Endothelial cell of umbilical vein (primary cell): ENCODE measurements at regions not wholly inside any gene's neighbourhood (a gene's known extent, or its start where the extent isn't known, plus 50 kb on each side); places are given as distances from the start of the nearest gene placed in this dataset.

Experiments used
- BruUV-seq: library from RNA; stranded (reverse); fragments of 400-500 nt; replicated peaks from 2 replicates; lab custom pipeline; 2021; lab: Mats Ljungman, UMichigan
- CTCF ChIA-PET: fragments of 300-600, 350-600 bp; sonication (Branson Sonifier 250); formaldehyde crosslinking; loops from one replicate; lab custom pipeline; 2021; ENCODE audit warnings: antibody characterized with exemption, inconsistent platforms; lab: Charles Lee
- POLR2A ChIA-PET: fragments of 300-600, 350-600 bp; sonication (Branson Sonifier 250); formaldehyde crosslinking; loops from one replicate; lab custom pipeline; 2021; ENCODE audit warnings: antibody characterized with exemption, inconsistent platforms; lab: Charles Lee
- DNase-seq: peaks from one replicate; pipeline ENCODE4 v3.0.0-alpha.2; 2011; ENCODE audit warnings: low read depth, low spot score
- FAIRE-seq: peaks from 2 replicates; lab custom pipeline; 2011; peaks lifted over from hg19 to GRCh38; lab: Jason Lieb, UNC
- H2AFZ ChIP-seq: 2 replicates; pipeline ENCODE4 v1.6.0; 2012; ENCODE audit warnings: low read depth, low read length, control low read depth, inconsistent platforms
- H3K27ac ChIP-seq: 2 replicates; pipeline ENCODE4 v1.5.1; 2011; ENCODE audit warnings: low read depth, mild to moderate bottlenecking, control low read depth, low read length, moderate library complexity; ENCODE audit not compliant: insufficient read depth
- H3K27me3 ChIP-seq, 2 experiments: 2 replicates each; pipeline versions ENCODE4 v1.6.0 to v1.6.1; 2011; ENCODE audit warnings: low read length in 2 of 2, mixed read lengths in 1 of 2; ENCODE audit not compliant: control insufficient read depth in 2 of 2, insufficient read depth in 2 of 2
- H3K36me3 ChIP-seq, 2 experiments: 2 replicates in 1 of 2; 3 replicates in 1 of 2; pipeline ENCODE4 v1.5.1; 2011; ENCODE audit warnings: low read length in 2 of 2, mild to moderate bottlenecking in 1 of 2, moderate library complexity in 1 of 2; ENCODE audit not compliant: control insufficient read depth in 2 of 2, insufficient read depth in 2 of 2; ENCODE audit errors: extremely low read depth in 1 of 2
- H3K4me1 ChIP-seq: 3 replicates; pipeline ENCODE4 v1.5.1; 2011; ENCODE audit warnings: mild to moderate bottlenecking, low read length; ENCODE audit not compliant: control insufficient read depth, insufficient read depth; ENCODE audit errors: extremely low read depth
- H3K4me2 ChIP-seq: 2 replicates; pipeline ENCODE4 v1.6.1; 2011; ENCODE audit warnings: low read length, control low read depth, mixed read lengths; ENCODE audit not compliant: insufficient read depth
- H3K4me3 ChIP-seq, 3 experiments: fragments of 200-600 bp in 1 of 3; sonication (generic), shearing (Covaris generic) in 1 of 3; replicated peaks in 1 of 3; 2 replicates each; pipeline ENCODE4 v1.5.1; 2011 to 2016; ENCODE audit warnings: control low read depth in 3 of 3, low read length in 3 of 3, mild to moderate bottlenecking in 2 of 3, inconsistent platforms in 1 of 3, low read depth in 1 of 3, moderate library complexity in 1 of 3; ENCODE audit not compliant: insufficient read depth in 1 of 3
- H3K79me2 ChIP-seq: 2 replicates; pipeline ENCODE4 v1.6.0; 2012; ENCODE audit warnings: low read length, inconsistent platforms; ENCODE audit not compliant: control insufficient read depth, insufficient read depth
- H3K9ac ChIP-seq: replicated peaks from 2 replicates; pipeline ENCODE3; 2011; ENCODE audit warnings: low read length, control low read depth; ENCODE audit not compliant: insufficient read depth; ENCODE audit errors: extremely low read depth
- H3K9me1 ChIP-seq: replicated peaks from 3 replicates; pipeline ENCODE4 v1.6.0; 2011; ENCODE audit warnings: mild to moderate bottlenecking, low read length; ENCODE audit not compliant: control insufficient read depth, insufficient read depth; ENCODE audit errors: extremely low read depth
- H3K9me3 ChIP-seq: replicated peaks from 2 replicates; pipeline ENCODE4 v1.5.1; 2012; ENCODE audit warnings: low read length, inconsistent platforms; ENCODE audit not compliant: control insufficient read depth, insufficient read depth
- H4K20me1 ChIP-seq: replicated peaks from 2 replicates; pipeline ENCODE3; 2011; ENCODE audit warnings: mild to moderate bottlenecking, low read length; ENCODE audit not compliant: control insufficient read depth, insufficient read depth; ENCODE audit errors: extremely low read depth
- CTCF ChIP-seq, 2 donors: IDR thresholded peaks; 1 replicate in 1 of 2; 2 replicates in 1 of 2; pipeline ENCODE4 v1.5.1; 2011; ENCODE audit warnings: low read length in 2 of 2, mild to moderate bottlenecking in 2 of 2, moderate library complexity in 2 of 2, control low read depth in 1 of 2, inconsistent platforms in 1 of 2, low read depth in 1 of 2; ENCODE audit not compliant: insufficient read depth in 1 of 2; ENCODE audit errors: extremely low read depth in 1 of 2
- EZH2 ChIP-seq: IDR thresholded peaks from 2 replicates; pipeline ENCODE4 v1.6.1; 2012; ENCODE audit warnings: borderline replicate concordance, low read depth, mild to moderate bottlenecking, moderate library complexity, low read length, inconsistent platforms; ENCODE audit not compliant: severe bottlenecking
- FOS ChIP-seq: IDR thresholded peaks from 2 replicates; pipeline ENCODE4 v1.6.1; 2011; ENCODE audit warnings: mild to moderate bottlenecking, low read length, moderate library complexity, borderline replicate concordance; ENCODE audit not compliant: insufficient read depth
- GATA2 ChIP-seq: IDR thresholded peaks from 2 replicates; pipeline ENCODE4 v1.7.0; 2011; ENCODE audit warnings: low read depth, mild to moderate bottlenecking, moderate library complexity, mixed read lengths, low read length; ENCODE audit not compliant: insufficient read length, insufficient read depth
- JUN ChIP-seq: IDR thresholded peaks from 2 replicates; pipeline ENCODE4 v1.6.1; 2011; ENCODE audit warnings: borderline replicate concordance, low read depth; ENCODE audit not compliant: insufficient read length, insufficient read depth
- MAX ChIP-seq: IDR thresholded peaks from 2 replicates; pipeline ENCODE4 v1.6.1; 2011; ENCODE audit not compliant: insufficient read depth, insufficient read length
- MYC ChIP-seq: IDR thresholded peaks from one replicate; pipeline ENCODE4 v1.6.1; 2011; ENCODE audit warnings: mild to moderate bottlenecking, low read depth, low read length
- POLR2A ChIP-seq: IDR thresholded peaks from 2 replicates; pipeline ENCODE4 v1.6.1; 2012; ENCODE audit warnings: low read depth, mild to moderate bottlenecking, control low read depth, low read length
- POLR2AphosphoS5 ChIP-seq: IDR thresholded peaks from 2 replicates; pipeline ENCODE4 v1.6.1; 2012; ENCODE audit warnings: low read depth, mild to moderate bottlenecking, control low read depth, low read length, moderate library complexity; ENCODE audit not compliant: insufficient read depth
- dilution Hi-C: fragments of 300-500 bp; cut with MboI; formaldehyde crosslinking; loops from one replicate; pipeline ENCODE4 v1.15.0; 2019; ENCODE audit warnings: low sequenced_read_pairs; ENCODE audit not compliant: extremely low pct_ligation_motif_present
- intact Hi-C: fragments of 100-400 bp; cut with micrococcal nuclease; formaldehyde crosslinking; loops from one replicate; pipeline ENCODE4 v1.10.0; 2022

GRCh38 chr7:118429141-118429540, 204.6 kb downstream of the ANKRD7 start:
- DNase-seq: no peak
- intact Hi-C loops: no loop called here
- Histone ChIP-seq H3K9ac (no peak overlapping the region), H3K4me3 (no peak overlapping the region), H3K36me3 (no peaks in the 10 kb centered on the region), H3K9me1 (no peaks in the 10 kb centered on the region), H3K4me1 (no peaks in the 10 kb centered on the region), H3K27me3 (no peaks in the 10 kb centered on the region), H2AFZ (no peak overlapping the region), H3K9me3 (no peaks in the 10 kb centered on the region), H4K20me1 (no peaks in the 10 kb centered on the region), H3K27ac (no peak overlapping the region), H3K79me2 (no peaks in the 10 kb centered on the region), H3K4me2 (no peak overlapping the region)
- POLR2A ChIA-PET: no interaction called here
- no peak for FAIRE-seq
- CTCF ChIA-PET: no interaction called here
- TF ChIP-seq EZH2: no peak
- no peak for TF ChIP-seq JUN
- no peak for TF ChIP-seq CTCF (IDR thresholded peaks at IDR 0.05; ENCODE audit: extremely low read depth in 1 of 2, insufficient read depth in 1 of 2, low read depth in 1 of 2, low read length in 2 of 2)
- no peak for TF ChIP-seq POLR2AphosphoS5
- TF ChIP-seq FOS: no peak
- no peak for TF ChIP-seq MYC
- no peak for TF ChIP-seq MAX
- TF ChIP-seq GATA2: no peak
- no peak for TF ChIP-seq POLR2A
- BruUV-seq: no TSS peak
- dilution Hi-C loops: no loop called here
